HEK293T (cell line): ENCODE measurements at regions not wholly inside any gene's neighbourhood (a gene's known extent, or its start where the extent isn't known, plus 50 kb on each side); places are given as distances from the start of the nearest gene placed in this dataset.
"Not testable (repeated sequence)": the region's sequence is repeated elsewhere in the genome, so short reads cannot be mapped to it uniquely, and the experiment has no call there.

Experiments
- CTCF ChIA-PET: fragments of 350-600 bp; formaldehyde crosslinking; extraction: SDS; loops from one replicate; lab custom pipeline; 2021; ENCODE audit warnings: antibody characterized with exemption, inconsistent platforms; lab: Yijun Ruan, JAX
- POLR2A ChIA-PET: fragments of 350-600 bp; formaldehyde crosslinking; extraction: SDS; loops from one replicate; lab custom pipeline; 2020; ENCODE audit warnings: antibody characterized with exemption, inconsistent platforms; lab: Yijun Ruan, JAX
- DNase-seq: peaks from one replicate; pipeline ENCODE4 v3.0.0; 2012; ENCODE audit warnings: mixed read lengths; ENCODE audit errors: extremely low spot score
- ARNT ChIP-seq: fragments of 450-650 bp; IDR thresholded peaks from 2 replicates; pipeline ENCODE4 v1.6.1; 2017; ENCODE audit warnings: mild to moderate bottlenecking
- BHLHE40 ChIP-seq: fragments of 450-650 bp; IDR thresholded peaks from 2 replicates; pipeline ENCODE4 v1.6.1; 2016; ENCODE audit warnings: mild to moderate bottlenecking, moderate library complexity, borderline replicate concordance
- CTBP1 ChIP-seq: fragments of 450-650 bp; IDR thresholded peaks from 2 replicates; pipeline ENCODE4 v1.6.1; 2016; ENCODE audit warnings: borderline replicate concordance
- ELF4 ChIP-seq: fragments of 450-650 bp; IDR thresholded peaks from 2 replicates; pipeline ENCODE4 v1.6.1; 2017; ENCODE audit warnings: antibody characterized with exemption
- FOXA1 ChIP-seq: fragments of 450-650 bp; IDR thresholded peaks from 2 replicates; pipeline ENCODE4 v1.6.1; 2016; ENCODE audit warnings: mild to moderate bottlenecking
- FOXK2 ChIP-seq: fragments of 450-650 bp; IDR thresholded peaks from 2 replicates; pipeline ENCODE4 v1.6.1; 2016; ENCODE audit warnings: mild to moderate bottlenecking
- FOXM1 ChIP-seq: fragments of 450-650 bp; IDR thresholded peaks from 2 replicates; pipeline ENCODE4 v1.6.1; 2017; ENCODE audit warnings: mild to moderate bottlenecking, borderline replicate concordance
- HDGF ChIP-seq: fragments of 450-650 bp; IDR thresholded peaks from 2 replicates; pipeline ENCODE4 v1.6.1; 2017; ENCODE audit warnings: antibody characterized with exemption, borderline replicate concordance
- L3MBTL2 ChIP-seq: fragments of 450-650 bp; conservative IDR thresholded peaks from 2 replicates; pipeline ENCODE4 v1.6.1; 2016; ENCODE audit warnings: mild to moderate bottlenecking
- LEF1 ChIP-seq: fragments of 450-650 bp; IDR thresholded peaks from 2 replicates; pipeline ENCODE4 v1.6.1; 2017; ENCODE audit warnings: mild to moderate bottlenecking, borderline replicate concordance
- NFRKB ChIP-seq: fragments of 450-650 bp; IDR thresholded peaks from 2 replicates; pipeline ENCODE4 v1.6.1; 2016; ENCODE audit warnings: mild to moderate bottlenecking, moderate library complexity
- SP1 ChIP-seq: fragments of 450-650 bp; IDR thresholded peaks from 2 replicates; pipeline ENCODE4 v1.6.1; 2017
- SUZ12 ChIP-seq: fragments of 450-650 bp; IDR thresholded peaks from 2 replicates; pipeline ENCODE4 v1.6.1; 2016; ENCODE audit warnings: mild to moderate bottlenecking
- TARDBP ChIP-seq: fragments of 450-650 bp; IDR thresholded peaks from 2 replicates; pipeline ENCODE4 v1.6.1; 2016
- ZNF384 ChIP-seq: fragments of 450-650 bp; IDR thresholded peaks from 2 replicates; pipeline ENCODE4 v1.6.1; 2016
- TF ChIP-seq, protein P1 (sequence below): fragments of 450-650 bp; IDR thresholded peaks from 2 replicates; pipeline ENCODE4 v1.6.1; 2016

DNA sequence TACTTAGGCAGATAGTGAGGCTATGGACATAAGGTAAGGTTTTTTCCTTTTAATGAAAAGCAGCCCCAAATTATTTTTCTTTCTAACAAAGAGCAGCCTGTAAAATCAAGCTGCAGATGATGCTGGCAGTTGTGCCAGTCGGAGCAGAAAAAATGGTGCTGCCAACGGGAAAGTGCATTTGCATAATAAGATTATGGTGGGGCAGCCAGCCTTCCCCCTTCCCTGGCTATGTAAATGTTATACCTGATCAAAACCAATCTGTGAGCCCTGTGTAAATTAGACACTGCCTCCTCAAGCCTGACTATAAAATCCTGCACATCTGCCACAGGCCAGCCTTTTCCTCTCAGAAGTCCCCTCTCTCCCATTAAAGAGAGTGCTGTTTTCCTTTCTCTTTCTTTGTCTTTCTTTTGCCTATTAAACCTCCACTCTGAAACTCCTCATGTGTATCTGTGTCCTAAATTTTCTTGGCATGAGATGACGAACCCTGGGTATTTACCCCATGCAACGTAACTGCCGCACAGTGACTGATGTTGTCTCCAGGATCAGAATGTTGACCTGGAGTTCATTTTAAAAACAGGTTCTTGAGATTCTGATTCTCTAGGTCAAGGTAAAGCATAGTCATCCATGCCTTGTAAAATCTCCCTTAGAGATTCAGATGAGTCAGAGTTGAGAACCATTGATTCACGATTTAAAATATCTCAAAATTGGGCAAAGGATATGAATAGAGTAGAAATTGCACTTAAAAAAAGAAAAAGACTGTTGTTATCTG is 167.3 kb upstream of the C1GALT1 start:
- POLR2A ChIA-PET: no interaction called here
- TF ChIP-seq BHLHE40: no peak
- no peak for TF ChIP-seq SUZ12
- TF ChIP-seq FOXM1: no peak
- TF ChIP-seq L3MBTL2: no peak
- no peak for TF ChIP-seq ELF4
- no peak for TF ChIP-seq NFRKB
- TF ChIP-seq TARDBP: no peak
- no peak for TF ChIP-seq FOXK2
- TF ChIP-seq ZNF384: no peak
- TF ChIP-seq, protein P1, sequence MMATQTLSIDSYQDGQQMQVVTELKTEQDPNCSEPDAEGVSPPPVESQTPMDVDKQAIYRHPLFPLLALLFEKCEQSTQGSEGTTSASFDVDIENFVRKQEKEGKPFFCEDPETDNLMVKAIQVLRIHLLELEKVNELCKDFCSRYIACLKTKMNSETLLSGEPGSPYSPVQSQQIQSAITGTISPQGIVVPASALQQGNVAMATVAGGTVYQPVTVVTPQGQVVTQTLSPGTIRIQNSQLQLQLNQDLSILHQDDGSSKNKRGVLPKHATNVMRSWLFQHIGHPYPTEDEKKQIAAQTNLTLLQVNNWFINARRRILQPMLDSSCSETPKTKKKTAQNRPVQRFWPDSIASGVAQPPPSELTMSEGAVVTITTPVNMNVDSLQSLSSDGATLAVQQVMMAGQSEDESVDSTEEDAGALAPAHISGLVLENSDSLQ: no peak
- TF ChIP-seq CTBP1: no peak
- no peak for TF ChIP-seq LEF1
- TF ChIP-seq SP1: no peak
- no peak for TF ChIP-seq HDGF
- no peak for TF ChIP-seq FOXA1
- no peak for TF ChIP-seq ARNT
- CTCF ChIA-PET: no interaction called here
- no peak for DNase-seq

DNA sequence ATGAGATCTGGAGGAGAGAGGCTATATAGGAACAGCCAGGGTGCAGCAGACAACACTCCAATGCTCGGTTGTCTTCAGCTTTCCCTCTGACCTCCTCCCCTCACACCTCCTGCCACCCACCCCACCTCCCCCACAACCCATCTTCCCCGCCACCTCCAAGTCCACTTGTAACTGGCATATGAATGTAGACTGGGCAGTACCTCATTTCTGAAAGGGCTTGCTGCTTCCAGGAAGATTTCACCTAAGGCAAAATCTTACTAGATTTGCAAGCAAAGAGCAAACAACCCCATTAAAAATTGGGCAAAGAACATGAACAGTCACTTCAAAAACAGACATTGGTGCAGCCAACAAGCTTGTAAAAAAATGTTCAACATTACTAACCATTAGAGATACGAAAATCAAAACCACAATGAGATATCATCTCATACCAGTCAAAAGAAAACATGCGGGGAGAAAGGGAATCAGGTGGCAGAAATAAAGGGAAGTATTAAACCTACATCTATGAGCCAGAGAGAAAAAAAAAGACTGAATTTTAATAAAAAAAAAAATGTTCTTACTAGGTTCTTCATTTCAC is 164.6 kb upstream of the C1GALT1 start:
- ChIA-PET POLR2A (no interaction called here), CTCF (no interaction called here)
- TF ChIP-seq FOXM1 (no peak), FOXK2 (no peak), FOXA1 (no peak), ARNT (no peak), ELF4 (no peak), L3MBTL2 (no peak), ZNF384 (no peak), NFRKB (no peak), CTBP1 (no peak), BHLHE40 (no peak), SP1 (no peak), HDGF (no peak), TARDBP (no peak), LEF1 (no peak), SUZ12 (no peak)
- TF ChIP-seq, protein P1: no peak
- no peak for DNase-seq

DNA sequence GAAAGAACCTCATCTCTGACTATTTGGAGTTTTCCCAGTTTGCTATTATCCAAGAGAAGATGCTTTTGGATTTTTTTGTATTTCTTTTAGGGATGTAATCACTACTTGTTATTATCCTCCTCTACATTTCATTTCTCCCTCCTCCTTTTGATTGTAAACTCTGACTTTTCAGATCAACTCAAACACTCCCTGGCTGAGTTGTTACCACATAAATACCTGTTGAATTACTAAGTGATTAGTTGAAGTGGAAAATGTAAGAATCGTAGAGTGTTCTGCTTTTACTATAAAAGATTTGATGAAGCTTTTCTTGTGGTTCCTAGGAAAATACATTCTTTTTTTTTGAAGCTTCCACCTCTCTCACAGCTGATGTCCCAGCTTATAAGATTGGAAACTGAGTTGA is 164.1 kb upstream of the C1GALT1 start:
- CTCF ChIA-PET: interaction anchor here (0.9 kb wide), 1 partner anchor 15 kb away, joined by 3 read pairs; no protein-coding TSS in a partner anchor
- DNase-seq: no peak
- POLR2A ChIA-PET: no interaction called here
- TF ChIP-seq HDGF (no peak), SP1 (no peak), FOXK2 (no peak), CTBP1 (no peak), LEF1 (no peak), ZNF384 (no peak), FOXA1 (no peak)

DNA sequence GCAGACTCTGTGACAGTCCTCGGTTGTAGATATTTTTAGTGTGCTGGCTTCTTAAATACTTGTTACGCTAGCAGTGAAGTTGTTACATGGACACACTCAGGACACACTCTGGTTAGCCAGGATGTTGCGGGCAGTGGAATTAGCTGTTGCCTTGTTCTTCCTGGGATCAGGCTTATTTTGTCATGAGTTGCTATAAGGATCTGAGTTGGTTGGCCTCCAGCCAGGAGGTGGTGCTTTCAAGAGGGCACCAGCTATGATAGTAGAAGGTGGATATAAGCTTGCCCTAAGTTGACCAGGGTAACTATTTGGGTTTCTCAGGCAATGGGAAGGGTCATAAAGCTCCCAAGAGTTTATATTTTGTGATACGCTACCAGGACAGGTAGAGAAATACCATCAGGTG is 150.1 kb upstream of the C1GALT1 start:
- POLR2A ChIA-PET: no interaction called here
- CTCF ChIA-PET: no interaction called here
- no peak for DNase-seq
- TF ChIP-seq ARNT: no peak
- TF ChIP-seq TARDBP: no peak
- TF ChIP-seq SUZ12: no peak

DNA sequence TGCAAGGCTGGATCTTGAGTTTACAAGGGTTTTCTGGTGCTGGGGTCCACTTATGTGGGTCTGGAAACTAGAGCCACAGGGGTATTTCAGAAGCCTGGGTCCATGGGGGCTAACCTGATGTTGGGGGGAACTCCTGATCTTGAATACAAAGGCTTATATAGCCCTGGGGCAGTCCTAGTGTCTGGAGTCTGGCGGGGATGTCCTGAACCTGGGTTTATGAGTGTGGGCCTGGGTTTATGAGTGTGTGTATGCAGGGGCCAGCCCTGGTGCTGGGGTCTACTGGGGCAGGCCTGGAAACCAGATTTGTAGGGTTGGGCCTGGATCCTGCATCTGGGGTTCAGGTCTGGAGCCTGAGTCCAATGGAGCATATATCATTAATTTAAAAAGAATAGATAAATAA is 146.5 kb upstream of the C1GALT1 start:
- DNase-seq: no peak
- CTCF ChIA-PET: no interaction called here
- POLR2A ChIA-PET: no interaction called here
- TF ChIP-seq FOXM1 (no peak), ELF4 (no peak), FOXA1 (no peak), TARDBP (no peak), CTBP1 (no peak), ZNF384 (no peak), NFRKB (no peak), FOXK2 (no peak), HDGF (no peak), SP1 (no peak), BHLHE40 (no peak)
- TF ChIP-seq, protein P1: no peak

DNA sequence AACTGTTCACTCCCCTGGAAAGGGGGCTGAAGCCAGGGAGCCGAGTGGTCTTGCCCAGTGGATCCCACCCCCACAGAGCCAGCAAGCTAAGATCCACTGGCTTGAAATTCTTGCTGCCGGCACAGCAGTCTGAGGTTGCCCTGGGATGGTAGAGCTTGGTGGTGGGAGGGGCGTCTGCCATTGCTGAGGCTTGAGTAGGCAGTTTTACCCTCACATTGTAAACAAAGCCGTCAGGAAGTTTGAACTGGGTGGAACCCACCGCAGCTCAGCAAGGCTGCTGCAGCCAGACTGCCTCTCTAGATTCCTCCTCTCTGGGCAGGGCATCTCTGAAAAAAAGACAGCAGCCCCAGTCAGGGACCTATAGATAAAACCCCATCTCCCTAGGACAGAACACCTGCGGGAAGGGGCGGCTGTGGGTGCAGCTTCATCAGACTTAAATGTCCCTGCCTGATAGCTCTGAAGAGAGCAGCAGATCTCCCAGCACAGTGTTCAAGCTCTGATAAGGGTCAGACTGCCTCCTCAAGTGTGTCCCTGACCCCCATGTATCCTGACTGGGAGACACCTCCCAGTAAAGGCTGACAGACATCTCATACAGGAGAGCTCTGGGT is 140.0 kb upstream of the C1GALT1 start:
- DNase-seq, CTCF ChIA-PET: not testable (repeated sequence)

More for the DNA sequence above, 140.0 kb upstream of the C1GALT1 start:
- POLR2A ChIA-PET: not testable (repeated sequence)
